Natural killer cell (primary cell): ENCODE measurements at regions not wholly inside any gene's neighbourhood (a gene's known extent, or its start where the extent isn't known, plus 50 kb on each side); places are given as distances from the start of the nearest gene placed in this dataset.

Source experiments
- ATAC-seq, 3 donors: fragments of 150-1000 bp in 2 of 3; fragments of 200-7000 bp in 1 of 3; cut with Tn5 transposase; 1 replicate in 1 of 3; 2 replicates in 2 of 3; pipeline ENCODE4 v1.10.0; 2021; ENCODE audit warnings: mild to moderate bottlenecking in 2 of 3, moderate library complexity in 2 of 3
- DNase-seq, 2 donors: peaks; one replicate each; pipeline versions ENCODE4 v3.0.0 to v3.0.0-alpha.2; 2013 to 2021; ENCODE audit warnings: mixed read lengths in 1 of 2
- H3K27ac ChIP-seq: one replicate; pipeline ENCODE4 v1.5.1; 2013; ENCODE audit warnings: mild to moderate bottlenecking, low read length
- H3K27me3 ChIP-seq: one replicate; pipeline ENCODE4 v1.6.1; 2013; ENCODE audit warnings: low read length; ENCODE audit not compliant: control insufficient read depth, insufficient read depth
- H3K36me3 ChIP-seq: one replicate; pipeline ENCODE4 v1.6.1; 2013; ENCODE audit warnings: low read length; ENCODE audit not compliant: control insufficient read depth, insufficient read depth
- H3K4me1 ChIP-seq: one replicate; pipeline ENCODE4 v1.6.1; 2013; ENCODE audit warnings: low read length; ENCODE audit not compliant: control insufficient read depth, insufficient read depth
- H3K4me3 ChIP-seq: one replicate; pipeline ENCODE4 v1.5.1; 2013; ENCODE audit warnings: low read length
- H3K9me3 ChIP-seq: one replicate; pipeline ENCODE4 v1.6.1; 2013; ENCODE audit warnings: low read length; ENCODE audit not compliant: control insufficient read depth, insufficient read depth
- H3K27ac Mint-ChIP-seq, 2 donors: one replicate each; pipeline ENCODE4 v1.8.0; 2022; ENCODE audit warnings: mild to moderate bottlenecking in 2 of 2, mixed read lengths in 2 of 2, moderate library complexity in 1 of 2
- H3K27me3 Mint-ChIP-seq, 2 donors: one replicate each; pipeline ENCODE4 v1.8.0; 2022; ENCODE audit warnings: low read depth in 2 of 2, mixed read lengths in 2 of 2
- H3K36me3 Mint-ChIP-seq: one replicate; pipeline ENCODE4 v1.8.0; 2022; ENCODE audit warnings: mixed read lengths
- H3K4me1 Mint-ChIP-seq, 2 donors: one replicate each; pipeline ENCODE4 v1.8.0; 2022; ENCODE audit warnings: mixed read lengths in 2 of 2
- H3K4me3 Mint-ChIP-seq: one replicate; pipeline ENCODE4 v1.8.0; 2022; ENCODE audit warnings: mild to moderate bottlenecking, moderate library complexity, mixed read lengths
- H3K9me3 Mint-ChIP-seq, 2 donors: one replicate each; pipeline ENCODE4 v1.8.0; 2022; ENCODE audit warnings: mixed read lengths in 2 of 2
- WGBS: methylation state at CpG from one replicate; pipeline ENCODE4 v1.1.7; 2013; ENCODE audit warnings: missing lambda C conversion rate; ENCODE audit not compliant: insufficient coverage; 5-methylcytosine and 5-hydroxymethylcytosine counted together
- intact Hi-C: fragments of 100-400 bp; cut with micrococcal nuclease; formaldehyde crosslinking; loops from one replicate; pipeline ENCODE4 v1.14.2; 2022
- TF ChIP-seq, protein P1 (sequence below): fragments of 200-600 bp; IDR thresholded peaks from one replicate; pipeline ENCODE4 v1.8.0; 2022; ENCODE audit warnings: antibody characterized with exemption

GRCh38 chr6:144853603-144854002 lies 568.5 kb downstream of the UTRN start:
- Mint-ChIP-seq H3K9me3 (no peaks in the 10 kb centered on the region), H3K27ac (peak overlapping the region; percentile 75 to 77), H3K4me3 (peak overlapping the region; percentile 22), H3K4me1 (peaks cover 29 to 43% of the 10 kb centered on the region in 2 donors), H3K36me3 (no peaks in the 10 kb centered on the region), H3K27me3 (no peaks in the 10 kb centered on the region)
- peak in 1 of 2 donors; percentile 6 for DNase-seq
- Histone ChIP-seq H3K27me3 (no peaks in the 10 kb centered on the region), H3K4me1 (no peaks in the 10 kb centered on the region), H3K27ac (no peak overlapping the region), H3K4me3 (no peak overlapping the region), H3K36me3 (peaks cover 32% of the 10 kb centered on the region), H3K9me3 (no peaks in the 10 kb centered on the region)
- TF ChIP-seq, protein P1, sequence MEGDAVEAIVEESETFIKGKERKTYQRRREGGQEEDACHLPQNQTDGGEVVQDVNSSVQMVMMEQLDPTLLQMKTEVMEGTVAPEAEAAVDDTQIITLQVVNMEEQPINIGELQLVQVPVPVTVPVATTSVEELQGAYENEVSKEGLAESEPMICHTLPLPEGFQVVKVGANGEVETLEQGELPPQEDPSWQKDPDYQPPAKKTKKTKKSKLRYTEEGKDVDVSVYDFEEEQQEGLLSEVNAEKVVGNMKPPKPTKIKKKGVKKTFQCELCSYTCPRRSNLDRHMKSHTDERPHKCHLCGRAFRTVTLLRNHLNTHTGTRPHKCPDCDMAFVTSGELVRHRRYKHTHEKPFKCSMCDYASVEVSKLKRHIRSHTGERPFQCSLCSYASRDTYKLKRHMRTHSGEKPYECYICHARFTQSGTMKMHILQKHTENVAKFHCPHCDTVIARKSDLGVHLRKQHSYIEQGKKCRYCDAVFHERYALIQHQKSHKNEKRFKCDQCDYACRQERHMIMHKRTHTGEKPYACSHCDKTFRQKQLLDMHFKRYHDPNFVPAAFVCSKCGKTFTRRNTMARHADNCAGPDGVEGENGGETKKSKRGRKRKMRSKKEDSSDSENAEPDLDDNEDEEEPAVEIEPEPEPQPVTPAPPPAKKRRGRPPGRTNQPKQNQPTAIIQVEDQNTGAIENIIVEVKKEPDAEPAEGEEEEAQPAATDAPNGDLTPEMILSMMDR = no peak
- peak; percentile 73 to 90 (median 83) for ATAC-seq
- WGBS = 60% methylated on average over 4 of the region's 4 CpGs
- intact Hi-C loops = no loop called here

- Histone ChIP-seq H3K27me3 (no peaks in the 10 kb centered on the region), H3K27ac (no peak overlapping the region), H3K4me1 (no peaks in the 10 kb centered on the region), H3K4me3 (no peak overlapping the region), H3K9me3 (no peaks in the 10 kb centered on the region), H3K36me3 (peaks cover 24% of the 10 kb centered on the region)
- H3K27ac Mint-ChIP-seq = peak overlapping the region; percentile 69 to 75
- TF ChIP-seq, protein P1 = no peak
- peaks cover 29 to 36% of the 10 kb centered on the region in 2 donors for H3K4me1 Mint-ChIP-seq
- no peak overlapping the region for H3K4me3 Mint-ChIP-seq
- no peaks in the 10 kb centered on the region for H3K27me3 Mint-ChIP-seq
- DNase-seq (no peak), ATAC-seq (no peak)
- no peaks in the 10 kb centered on the region for H3K36me3 Mint-ChIP-seq
- WGBS = 95% methylated on average over 1 of the region's 1 CpG
- H3K9me3 Mint-ChIP-seq = no peaks in the 10 kb centered on the region
- intact Hi-C loops = no loop called here
Observed at GRCh38 chr6:144854654-144855053, 569.5 kb downstream of the UTRN start.

DNA sequence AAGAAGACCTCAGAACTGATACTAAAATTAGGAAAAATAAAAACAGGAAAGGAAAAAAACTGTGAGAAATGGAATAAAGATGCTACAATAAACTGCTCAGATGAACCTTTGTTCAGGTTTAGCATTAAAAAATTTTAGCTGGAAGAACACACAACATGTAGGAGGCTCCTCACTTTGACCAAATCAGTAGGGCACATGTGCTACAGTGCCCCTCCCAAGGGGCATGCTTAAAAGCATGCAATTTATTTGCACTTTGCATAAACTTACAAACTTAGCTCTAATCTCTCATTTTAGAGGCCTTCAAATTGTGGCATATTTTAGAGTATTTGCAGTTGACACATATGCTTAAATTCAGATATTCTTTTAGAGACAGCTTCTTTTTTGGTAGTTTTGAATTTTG lies 570.2 kb downstream of the UTRN start:
- Mint-ChIP-seq H3K36me3 (no peaks in the 10 kb centered on the region), H3K4me1 (peaks cover 29 to 33% of the 10 kb centered on the region in 2 donors), H3K4me3 (no peak overlapping the region), H3K27me3 (no peaks in the 10 kb centered on the region), H3K9me3 (no peaks in the 10 kb centered on the region), H3K27ac (peak overlapping the region; percentile 69 to 75)
- Histone ChIP-seq H3K27me3 (no peaks in the 10 kb centered on the region), H3K36me3 (peaks cover 21% of the 10 kb centered on the region), H3K9me3 (no peaks in the 10 kb centered on the region), H3K4me1 (no peaks in the 10 kb centered on the region), H3K4me3 (no peak overlapping the region), H3K27ac (no peak overlapping the region)
- ATAC-seq (no peak), DNase-seq (no peak)
- intact Hi-C loops = no loop called here
- TF ChIP-seq, protein P1 = no peak

DNA sequence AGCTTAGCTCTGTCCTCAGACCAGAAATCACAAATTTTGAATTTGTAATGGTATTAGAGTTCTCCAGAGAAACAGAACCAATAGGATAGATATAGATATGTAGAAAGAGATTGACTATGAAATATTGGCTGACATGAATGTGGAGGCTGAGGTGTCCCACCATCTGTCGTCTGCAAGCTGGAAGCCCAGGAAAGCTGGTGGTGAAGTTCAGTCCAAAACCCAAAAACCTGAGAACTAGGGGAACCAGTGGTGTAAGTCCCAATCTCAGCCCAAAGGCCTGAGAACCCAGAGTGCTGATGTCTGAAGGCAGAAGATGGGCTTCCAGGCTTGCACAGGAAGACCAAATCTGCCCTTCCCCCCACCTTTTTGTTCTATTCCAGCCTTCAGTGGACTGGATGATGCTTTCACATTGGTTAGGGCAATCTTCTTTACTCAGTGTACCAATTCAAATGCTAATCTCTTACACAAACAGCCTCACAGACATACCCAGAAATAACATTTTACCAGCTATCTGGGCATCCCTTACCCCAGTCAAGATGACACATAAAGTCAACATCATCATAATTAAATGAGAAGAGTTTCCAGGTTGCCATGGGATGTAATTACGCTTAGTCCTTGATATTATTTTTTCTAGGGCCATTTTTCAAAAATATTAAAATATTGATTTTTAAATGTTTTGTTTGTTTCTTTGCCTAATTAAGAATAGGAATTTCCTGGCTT lies 570.8 kb downstream of the UTRN start:
- WGBS = 100% methylated on average over 1 of the region's 2 CpGs
- TF ChIP-seq, protein P1 = no peak
- Histone ChIP-seq H3K27ac (no peak overlapping the region), H3K4me3 (no peak overlapping the region), H3K27me3 (no peaks in the 10 kb centered on the region), H3K4me1 (no peaks in the 10 kb centered on the region), H3K36me3 (peaks cover 15% of the 10 kb centered on the region), H3K9me3 (no peaks in the 10 kb centered on the region)
- Mint-ChIP-seq H3K4me3 (no peak overlapping the region), H3K27me3 (no peaks in the 10 kb centered on the region), H3K27ac (peak overlapping the region; percentile 69 to 75), H3K9me3 (no peaks in the 10 kb centered on the region), H3K4me1 (peaks cover 29 to 33% of the 10 kb centered on the region in 2 donors), H3K36me3 (no peaks in the 10 kb centered on the region)
- no peak for DNase-seq
- intact Hi-C loops = no loop called here
- no peak for ATAC-seq
